ENCODE measurements at regions not wholly inside any gene's neighbourhood (a gene's known extent, or its start where the extent isn't known, plus 50 kb on each side); places are given as distances from the start of the nearest gene placed in this dataset.

DNA sequence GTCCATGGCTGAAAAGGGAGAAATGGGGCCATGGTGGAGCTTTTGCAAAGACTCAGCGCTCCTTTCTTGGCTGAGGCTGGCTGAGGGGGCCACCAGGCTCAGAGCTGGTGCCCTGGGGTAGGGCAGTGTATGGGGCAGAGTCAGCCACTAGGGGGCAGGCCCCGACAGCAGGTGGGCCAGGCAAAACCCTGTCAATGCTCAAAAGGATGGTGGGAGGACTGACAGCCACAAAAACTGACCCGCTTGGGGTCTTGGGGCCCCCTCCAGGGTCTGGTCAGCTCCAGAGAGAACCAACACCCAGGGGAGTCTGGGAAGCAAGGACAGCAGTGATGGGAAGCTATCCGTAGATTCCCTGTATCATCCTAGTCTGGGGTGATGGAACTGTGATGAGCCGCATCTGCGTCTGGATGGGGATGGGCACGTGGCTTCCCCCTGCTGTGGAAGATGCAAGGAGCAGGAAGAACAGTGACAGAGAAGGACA, 306.9 kb downstream of the DHX35 start:
- DNase-seq (ENCODE audit: low read depth in 4 of 4, low spot score in 2 of 4): no peak

DNA sequence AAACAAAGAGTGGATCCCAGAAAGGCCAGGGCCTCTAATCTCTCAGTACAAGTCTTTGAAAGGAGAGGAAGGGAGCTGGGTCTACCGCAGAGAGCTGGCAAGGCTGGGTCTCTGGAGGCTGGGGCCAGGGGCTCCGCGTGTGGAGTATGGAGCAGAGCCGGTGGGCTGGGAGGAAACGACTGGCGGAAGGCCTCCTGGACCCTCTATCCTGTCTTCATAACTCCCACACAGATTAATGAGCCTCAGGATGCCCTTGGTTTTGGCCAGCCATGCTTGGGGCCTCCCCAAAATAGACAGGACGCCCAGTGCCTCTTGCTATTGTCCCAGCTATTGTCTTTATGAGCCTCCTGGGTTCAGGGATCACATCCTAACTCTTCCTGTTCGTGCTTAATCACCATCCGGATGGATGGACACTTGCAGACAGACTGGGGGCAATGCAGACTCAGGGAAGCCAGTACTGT, 306.4 kb downstream of the DHX35 start:
- no peak for DNase-seq (ENCODE audit: low read depth in 4 of 4, low spot score in 2 of 4)

DNA sequence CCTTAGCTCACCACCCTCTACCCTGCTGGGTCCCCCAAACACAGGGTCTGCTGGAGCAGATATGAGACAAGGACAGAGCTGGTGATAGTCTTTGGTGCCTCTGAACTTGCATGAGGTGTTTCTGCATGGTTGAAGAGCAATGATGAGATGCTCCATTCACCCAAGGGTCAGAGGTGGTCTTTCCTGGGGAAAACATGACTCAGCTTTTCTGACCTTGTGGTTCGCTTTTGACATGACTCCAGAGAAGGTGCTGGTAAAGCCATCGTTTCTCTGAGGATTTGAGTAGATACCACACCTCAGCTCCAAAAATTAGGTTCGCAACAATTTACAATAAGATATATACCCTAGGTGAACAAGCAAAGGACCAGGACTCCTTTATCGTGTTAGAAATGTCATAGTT, 304.8 kb downstream of the DHX35 start:
- no peak for DNase-seq (ENCODE audit: low read depth in 4 of 4, low spot score in 2 of 4)

DNA sequence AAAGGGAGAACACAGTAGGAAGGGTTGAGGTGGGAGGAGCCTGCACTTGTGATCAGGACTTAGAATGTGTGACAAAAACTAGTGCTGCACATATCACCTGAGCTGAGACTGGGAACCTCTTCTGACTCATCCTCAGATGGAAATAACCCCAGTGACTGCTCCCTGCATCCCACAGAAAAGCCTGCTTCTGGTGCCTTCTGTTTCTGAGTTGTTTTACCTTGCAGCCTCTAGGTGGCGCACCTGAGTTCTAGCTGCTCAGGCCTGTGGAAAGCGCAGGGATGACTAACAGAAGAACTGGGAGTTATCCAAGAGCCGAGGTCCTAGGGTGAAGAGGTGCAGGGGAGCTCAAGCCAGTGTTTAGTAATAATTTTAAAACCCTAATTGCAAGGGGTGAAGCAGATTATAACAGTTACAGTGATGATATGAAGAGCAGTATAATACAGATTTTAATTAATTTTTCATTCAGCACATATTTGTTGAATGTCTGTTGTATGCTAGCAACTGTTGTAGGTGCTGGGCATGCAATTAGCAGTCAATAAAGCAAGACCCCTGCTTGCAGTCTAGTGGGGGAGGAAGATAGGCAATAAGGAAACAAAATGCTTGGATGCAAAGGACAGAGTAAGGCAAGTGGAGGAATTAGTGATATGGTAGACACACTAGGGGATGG, 302.5 kb downstream of the DHX35 start:
- DNase-seq (ENCODE audit: low read depth in 4 of 4, low spot score in 2 of 4): no peak

DNA sequence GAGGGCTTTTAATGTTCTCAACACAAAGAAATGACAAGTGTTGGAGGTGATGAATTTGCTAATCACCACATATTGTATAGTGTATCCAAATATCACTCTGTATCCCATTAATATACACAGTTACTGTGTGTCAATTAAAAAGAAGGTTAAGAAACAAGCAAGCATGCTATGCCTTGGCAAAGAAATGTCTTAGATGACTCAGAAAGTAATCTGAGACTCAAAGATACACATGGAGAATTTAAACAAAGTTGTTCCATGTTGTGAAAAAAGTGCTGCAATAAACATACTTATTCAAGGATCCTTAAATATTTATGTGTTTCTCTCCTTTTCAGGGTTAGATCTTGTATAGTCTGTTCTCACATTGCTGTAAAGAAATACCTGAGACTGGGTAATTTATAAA, 300.9 kb downstream of the DHX35 start:
- no peak for DNase-seq (ENCODE audit: low read depth in 4 of 4, low spot score in 2 of 4)

DNA sequence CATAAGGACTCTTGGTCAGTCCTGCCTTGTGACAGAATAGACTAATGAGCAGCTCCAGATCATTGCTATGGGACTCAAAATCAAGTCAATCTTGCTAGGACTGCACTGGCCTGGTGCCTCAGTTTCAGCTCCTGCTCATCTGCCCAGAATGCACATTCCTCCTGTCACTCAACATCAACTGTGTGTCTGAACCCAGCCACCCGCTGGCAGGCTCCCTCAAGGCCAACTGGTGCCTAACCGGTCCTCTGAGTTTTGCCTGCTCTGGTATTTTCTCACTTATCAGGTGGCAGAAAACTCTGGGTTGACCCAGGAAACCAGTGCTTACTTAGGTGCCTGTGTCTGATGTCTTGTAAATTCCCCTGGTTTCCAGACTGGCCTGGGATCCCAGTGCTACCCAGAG, 297.7 kb downstream of the DHX35 start:
- no peak for DNase-seq (ENCODE audit: low read depth in 4 of 4, low spot score in 2 of 4)

DNA sequence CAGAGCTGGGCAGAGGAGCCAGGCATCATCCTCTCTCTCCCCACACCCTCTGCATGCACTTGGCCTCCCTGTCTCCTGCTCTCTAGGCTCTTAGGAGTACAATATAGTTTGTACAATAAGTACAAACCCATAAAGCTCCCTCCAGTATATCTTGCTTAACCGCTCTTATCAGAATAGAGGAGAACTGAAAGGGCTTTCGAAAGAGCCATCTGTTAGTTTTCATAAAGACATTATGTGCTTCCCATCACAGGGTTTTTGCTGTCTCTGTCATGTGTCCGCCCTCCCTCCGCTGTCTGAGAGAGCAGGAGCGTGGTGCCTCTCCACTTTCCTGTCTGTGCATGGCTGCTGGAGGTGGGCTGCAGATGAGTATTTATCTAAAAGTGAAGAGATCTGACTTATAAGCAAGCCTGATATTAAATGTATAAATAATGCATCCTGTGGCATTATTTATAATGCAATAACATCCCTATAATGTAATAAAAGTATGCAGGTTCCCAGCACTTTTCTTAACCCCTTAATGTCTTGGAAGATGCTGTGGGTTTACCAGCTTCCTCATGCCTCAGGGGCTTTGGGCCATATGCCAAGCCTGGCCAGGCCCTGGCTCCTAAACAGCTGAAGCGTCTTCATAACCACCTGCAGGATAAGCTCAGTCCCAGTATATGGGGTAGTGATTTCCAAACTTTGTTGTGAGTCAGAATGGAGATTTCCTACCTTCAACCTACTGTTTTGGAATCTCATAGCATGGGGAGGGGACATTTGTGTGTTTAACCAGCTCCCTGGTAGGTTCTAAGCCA, 297.1 kb downstream of the DHX35 start:
- DNase-seq (ENCODE audit: low read depth in 4 of 4, low spot score in 2 of 4): no peak

DNA sequence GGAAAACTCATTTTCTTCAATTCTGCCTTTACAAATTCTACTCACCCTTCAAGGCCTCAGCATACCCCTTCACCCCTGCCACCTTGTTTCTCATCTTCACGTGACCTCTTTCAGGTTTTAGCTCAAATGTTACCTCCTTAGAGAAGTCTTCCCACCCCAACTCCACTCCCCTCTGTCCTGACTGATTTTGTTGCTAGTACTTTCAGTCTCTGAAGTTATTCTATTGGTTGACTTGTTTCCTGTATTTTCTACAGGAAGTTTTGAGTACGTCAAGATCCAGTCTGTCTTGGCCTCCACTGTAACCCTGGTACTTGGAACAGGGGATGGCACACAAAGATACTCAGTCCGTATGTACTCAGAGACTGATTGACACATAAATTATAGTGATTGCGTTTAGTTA, 296.1 kb downstream of the DHX35 start:
- no peak for DNase-seq (ENCODE audit: low read depth in 4 of 4, low spot score in 2 of 4)

DNA sequence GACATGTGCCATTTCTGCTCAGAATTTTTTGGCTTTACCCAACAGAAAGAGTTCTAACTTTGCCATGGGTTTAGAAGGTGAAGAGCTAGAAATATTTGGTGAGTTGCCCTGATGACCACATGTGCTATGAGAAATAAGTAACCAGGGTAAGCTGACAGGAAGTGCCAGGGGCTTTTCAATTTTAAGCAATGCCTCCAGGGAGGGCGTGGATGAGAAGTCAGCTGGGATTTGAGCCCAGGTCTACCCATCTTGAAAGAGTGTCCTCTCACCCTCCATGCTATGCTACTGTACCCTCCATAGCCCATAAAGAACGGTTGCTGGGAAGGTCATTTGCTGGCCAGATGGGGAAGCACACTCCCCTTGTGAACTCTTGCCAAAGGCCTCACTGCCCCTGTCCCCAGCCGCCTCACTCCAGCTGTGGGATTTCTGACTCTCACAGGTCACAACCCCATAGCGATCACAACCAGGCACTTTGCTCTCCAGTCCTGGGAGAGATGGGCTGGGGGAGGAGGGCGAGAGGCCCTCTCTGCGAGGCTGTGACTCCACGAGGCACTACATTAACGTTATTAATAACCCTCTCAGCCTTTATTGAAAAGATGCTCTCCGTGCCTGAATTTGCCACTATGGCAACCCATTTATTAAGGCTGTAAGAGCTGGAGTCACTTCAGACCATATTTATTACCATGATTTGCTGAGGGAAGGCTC, 291.1 kb downstream of the DHX35 start:
- no peak for DNase-seq (ENCODE audit: low read depth in 4 of 4, low spot score in 2 of 4)

DNA sequence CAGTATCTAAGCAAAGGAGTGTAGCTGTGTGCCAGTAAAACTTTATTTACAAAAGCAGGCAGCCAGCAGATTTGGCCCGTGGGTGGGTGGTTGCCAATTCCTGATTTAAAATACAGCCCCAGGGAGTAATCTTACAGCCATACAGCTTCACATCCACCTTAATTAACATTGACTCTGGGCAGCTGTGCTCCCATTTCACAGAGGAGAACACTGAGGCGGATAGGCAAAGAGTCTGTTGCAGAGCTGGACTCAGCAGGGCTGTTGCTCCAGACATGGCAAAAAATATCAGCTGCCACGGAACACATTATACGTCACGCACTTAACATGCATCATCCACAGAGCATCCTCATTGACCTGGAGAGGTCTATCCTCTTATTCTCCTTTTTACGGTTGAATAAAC, 289.9 kb downstream of the DHX35 start:
- no peak for DNase-seq (ENCODE audit: low read depth in 4 of 4, low spot score in 2 of 4)

DNA sequence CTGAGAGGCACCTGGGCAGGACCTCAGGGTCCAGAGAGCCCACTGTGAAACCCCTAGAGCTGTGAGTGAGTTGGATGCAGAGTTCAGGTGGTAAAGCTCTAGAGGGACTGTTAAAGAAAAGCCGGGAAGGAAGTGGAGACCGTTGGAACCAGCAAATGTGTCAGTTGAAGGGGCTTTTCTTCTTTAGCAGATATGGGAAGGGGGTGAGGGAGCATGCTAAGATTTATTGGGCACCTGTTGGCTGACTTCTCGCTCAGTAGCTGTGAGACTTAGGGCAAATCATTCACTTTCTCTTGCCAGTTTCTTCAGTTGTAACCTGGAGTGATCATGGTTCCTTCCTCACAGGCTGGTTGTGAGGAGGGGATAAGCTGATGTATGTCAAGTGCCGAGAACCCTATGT, 287.7 kb downstream of the DHX35 start:
- no peak for DNase-seq (ENCODE audit: low read depth in 4 of 4, low spot score in 2 of 4)

DNA sequence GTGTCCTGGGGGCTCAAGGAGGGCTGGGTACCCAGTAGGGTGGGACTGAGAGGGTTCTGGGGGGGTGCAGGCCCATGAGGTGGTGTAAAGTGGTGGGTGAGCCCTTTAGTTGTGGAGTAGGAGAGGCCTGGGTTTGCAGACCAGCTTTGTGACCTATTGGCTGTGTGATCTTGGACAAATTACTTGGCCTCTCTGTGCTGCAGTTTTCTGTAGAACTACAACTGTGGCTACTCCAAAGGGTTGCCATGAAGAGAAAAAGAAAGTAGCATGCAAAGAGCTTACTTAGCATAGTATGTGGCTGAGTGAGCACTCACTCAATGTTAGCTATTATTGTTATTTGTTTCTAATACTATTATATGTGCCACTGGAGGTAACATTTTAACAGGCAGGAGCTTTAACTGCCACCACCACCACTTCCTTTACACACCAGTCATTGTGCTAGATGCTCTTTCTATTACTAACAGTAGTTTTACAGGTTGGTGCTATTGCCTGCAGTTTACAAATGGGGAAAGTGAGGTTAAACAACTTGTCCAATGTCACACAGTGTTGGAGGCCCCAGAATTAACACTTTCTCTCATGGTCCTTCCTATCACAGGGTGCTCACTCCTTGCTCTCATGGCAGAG, 286.8 kb downstream of the DHX35 start:
- no peak for DNase-seq (ENCODE audit: low read depth in 4 of 4, low spot score in 2 of 4)

DNA sequence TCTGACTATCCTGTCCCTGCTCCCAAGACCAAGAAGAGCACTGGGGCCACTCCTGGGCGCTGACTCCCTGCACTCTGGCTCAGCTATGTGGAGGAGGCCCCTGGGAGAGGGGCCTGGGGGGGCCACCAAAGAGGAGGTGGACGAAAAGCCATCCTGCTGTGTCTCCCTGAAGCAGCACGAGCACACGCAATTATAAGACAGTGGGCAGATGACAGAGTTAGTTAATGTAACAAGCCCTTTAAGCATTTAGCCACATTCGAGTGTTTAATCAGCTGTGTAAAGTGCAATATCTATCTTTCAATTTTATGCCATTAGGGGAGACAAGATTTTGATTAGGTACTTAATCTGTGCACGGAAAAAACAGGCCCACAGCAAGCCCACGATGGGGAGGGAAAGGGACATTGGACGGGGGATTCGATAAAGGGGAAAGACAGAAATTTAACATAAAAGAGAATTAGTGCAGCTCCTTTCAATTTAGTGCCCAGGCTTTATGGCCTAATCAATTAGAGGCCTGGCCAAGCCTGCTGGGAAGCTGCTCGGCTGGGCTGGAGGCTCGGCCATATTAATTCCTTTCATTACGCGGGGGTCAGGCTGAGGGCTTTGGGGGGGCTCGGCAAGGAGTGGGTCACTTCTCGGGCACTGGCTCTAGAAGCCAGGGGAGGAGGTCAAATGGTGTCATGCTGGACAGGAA, 286.2 kb downstream of the DHX35 start:
- DNase-seq (ENCODE audit: low read depth in 4 of 4, low spot score in 2 of 4): no peak

DNA sequence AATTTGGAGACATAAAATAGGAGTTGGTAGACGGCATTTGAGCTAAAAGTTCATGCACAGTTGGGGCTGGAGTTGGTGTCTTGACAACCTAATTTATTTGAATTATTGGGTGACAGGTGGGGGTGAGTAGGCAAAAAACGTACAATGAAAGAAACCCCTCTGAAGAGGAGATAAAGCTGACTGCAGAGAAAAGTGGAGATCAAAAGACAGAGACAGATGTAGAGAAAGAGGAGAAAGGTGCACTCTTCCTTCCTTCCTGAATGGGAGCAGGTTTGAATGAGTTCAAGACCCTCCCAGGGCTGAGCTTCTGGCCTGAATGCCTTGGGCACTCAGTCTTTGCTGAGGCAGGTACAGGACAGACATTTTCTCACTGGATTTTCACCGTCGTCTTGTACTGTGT, 284.3 kb downstream of the DHX35 start:
- no peak for DNase-seq (ENCODE audit: low read depth in 4 of 4, low spot score in 2 of 4)

DNA sequence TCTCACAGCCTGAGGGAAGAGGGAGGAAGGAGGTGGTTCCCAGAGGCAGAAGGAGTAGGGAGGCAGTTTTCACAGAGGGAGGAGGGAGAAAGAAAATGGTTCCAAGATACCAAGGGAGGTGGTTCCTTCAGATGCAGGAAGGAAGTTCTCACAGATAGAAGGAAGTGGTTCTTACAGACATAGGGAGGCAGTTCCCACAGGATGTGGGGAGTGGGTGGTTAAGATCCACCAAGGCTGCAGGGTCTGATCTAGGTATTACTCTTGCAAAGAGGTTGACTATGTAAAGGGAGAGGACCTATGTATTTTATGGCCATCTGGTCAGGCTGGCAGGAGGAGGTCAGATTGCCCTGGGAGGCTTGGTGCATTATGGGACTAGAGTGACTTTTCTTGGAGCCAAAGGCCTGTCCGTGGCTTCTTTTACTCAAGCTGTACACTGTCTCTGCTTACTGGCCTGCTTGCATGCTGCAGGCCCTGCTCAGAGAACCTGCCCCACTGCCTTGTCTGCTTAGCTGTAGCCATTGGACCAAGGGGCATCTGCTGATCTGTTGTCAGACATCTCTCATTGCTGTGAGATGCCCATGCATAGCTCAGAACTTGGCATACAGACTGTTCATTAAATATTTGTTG, 283.7 kb downstream of the DHX35 start:
- no peak for DNase-seq (ENCODE audit: low read depth in 4 of 4, low spot score in 2 of 4)

DNA sequence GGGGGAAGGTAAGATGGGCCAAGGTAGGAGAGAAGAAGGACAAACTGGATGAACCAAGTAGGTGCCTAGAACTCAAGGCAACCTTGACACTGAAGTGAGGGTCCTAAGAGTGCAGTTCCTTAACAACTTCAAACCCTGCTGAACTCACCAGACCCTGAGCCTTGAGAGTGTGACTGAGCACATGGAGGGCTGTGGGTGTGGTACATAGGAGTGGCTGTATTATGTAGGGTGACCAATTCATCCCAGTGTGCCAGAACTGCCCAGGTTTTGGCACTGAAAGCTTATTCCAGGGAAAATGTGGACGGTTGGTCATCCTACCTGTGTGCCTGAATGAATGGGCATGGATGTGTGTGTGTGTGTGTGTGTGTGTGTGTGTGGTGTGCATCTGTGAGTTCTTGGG, 281.8 kb downstream of the DHX35 start:
- DNase-seq (ENCODE audit: low read depth in 4 of 4, low spot score in 2 of 4): no peak

DNA sequence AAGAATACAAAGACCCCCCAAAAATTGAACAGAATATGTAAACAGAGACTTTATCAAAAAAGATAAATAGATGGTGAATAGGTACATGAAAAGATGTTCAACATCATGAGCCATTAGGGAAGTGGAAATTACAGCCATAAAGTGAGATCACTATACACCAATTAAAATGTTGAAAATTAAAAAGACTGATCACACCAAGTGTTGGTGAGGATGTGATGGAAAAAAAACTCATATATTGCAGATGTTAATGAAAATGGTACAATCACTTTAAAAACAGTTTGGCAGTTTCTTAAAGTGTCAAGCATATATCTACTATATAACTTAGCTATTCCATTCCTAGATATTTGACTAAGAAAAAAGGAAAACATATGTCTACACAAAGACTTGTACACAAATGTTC, 280.5 kb downstream of the DHX35 start:
- no peak for DNase-seq (ENCODE audit: low read depth in 4 of 4, low spot score in 2 of 4)

DNA sequence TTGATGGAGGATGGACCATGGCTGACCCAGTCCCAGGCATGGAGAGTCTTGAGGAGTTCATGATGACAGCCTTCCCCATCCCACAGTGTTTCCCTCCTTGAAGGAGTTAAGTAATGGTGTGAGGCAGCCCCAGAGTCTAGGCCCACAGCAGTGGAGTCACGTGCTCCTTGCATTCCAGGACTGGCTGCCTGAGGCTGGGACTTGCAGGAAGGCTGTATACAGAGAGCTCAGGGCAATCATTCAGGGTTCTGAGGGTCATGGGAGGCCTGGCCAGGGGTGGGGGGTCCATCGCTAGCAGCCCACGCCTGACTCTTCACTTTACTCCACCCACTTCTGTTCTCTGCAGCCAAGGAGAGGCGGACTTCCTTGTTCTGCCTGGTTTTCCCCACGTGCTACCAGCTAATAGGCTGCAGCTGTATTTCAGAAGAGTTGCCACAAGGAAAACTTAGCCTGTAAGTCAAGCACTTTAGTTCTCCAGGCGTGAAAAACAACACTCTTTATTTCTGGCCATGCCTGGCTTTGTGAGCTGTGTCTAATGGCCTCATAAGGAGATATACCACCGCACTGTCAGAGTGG, 272.5 kb downstream of the DHX35 start:
- no peak for DNase-seq (ENCODE audit: low read depth in 4 of 4, low spot score in 2 of 4)

DNA sequence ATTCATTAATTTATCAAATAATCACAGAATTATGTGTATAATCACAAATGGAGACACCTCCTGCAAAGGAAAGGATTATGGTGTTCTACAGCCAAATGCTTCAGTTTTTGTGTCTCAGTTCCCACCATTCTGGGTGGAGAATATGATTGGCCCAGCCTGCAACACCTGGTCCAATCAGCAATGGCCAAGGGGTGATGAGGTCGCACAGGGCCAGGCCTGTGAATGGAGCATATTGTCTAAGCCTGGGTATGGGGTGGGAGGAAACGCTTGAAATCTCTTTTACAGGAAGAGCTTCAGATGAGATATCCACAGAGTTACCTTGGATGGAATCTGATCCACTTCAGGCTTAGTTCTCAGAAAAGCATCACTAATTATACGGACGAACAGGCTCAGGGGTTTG, 271.6 kb downstream of the DHX35 start:
- no peak for DNase-seq (ENCODE audit: low read depth in 4 of 4, low spot score in 2 of 4)

DNA sequence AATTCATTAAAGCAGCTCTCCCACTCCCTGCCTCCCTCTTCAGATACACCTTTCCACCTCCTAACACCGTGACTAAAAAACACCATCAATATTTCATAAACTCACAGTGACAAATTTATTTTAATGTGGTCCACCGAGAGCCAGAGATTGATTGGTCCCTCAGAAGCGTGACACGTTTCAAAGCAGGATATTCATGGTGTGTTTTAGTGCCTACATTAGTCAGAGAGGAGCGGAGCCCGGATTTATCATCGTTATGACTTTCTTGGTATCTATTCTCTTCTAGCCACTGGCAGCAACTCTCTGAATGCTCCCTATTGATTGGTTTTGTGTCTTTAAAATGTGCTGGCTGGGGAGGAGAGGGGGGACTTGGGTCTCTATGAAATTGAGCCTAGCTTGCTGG, 265.3 kb downstream of the DHX35 start:
- DNase-seq (ENCODE audit: low read depth in 4 of 4, low spot score in 2 of 4): no peak

All from left renal cortex interstitium (tissue), 4 donors.